GM19025 (cell line): ENCODE measurements at regions not wholly inside any gene's neighbourhood (a gene's known extent, or its start where the extent isn't known, plus 50 kb on each side); places are given as distances from the start of the nearest gene placed in this dataset.

Source experiments
- ATAC-seq: cut with Tn5 transposase; IDR thresholded peaks from one replicate; pipeline ENCODE4 v1.9.1; 2021; ENCODE audit warnings: mild to moderate bottlenecking, low read depth, moderate library complexity; ENCODE audit not compliant: unreplicated experiment

DNA sequence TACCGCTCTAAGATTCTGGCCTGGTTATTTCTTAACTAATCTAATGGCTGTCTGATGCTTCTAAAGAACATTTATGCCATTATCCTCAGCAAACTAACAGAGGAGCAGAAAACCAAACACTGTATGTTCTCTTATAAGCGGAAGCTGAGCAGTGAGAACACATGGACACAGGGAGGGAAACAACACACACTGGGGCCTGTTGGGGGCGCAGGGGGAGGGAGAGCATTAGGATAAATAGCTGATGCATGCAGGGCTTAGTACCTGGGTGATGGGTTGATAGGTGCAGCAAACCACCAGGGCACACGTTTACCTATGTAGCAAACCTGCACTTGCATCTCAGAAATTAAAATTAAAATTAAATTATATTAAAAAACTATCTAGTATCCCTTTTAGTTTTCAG is 853.5 kb downstream of the GATA3 start:
- ATAC-seq: no peak

DNA sequence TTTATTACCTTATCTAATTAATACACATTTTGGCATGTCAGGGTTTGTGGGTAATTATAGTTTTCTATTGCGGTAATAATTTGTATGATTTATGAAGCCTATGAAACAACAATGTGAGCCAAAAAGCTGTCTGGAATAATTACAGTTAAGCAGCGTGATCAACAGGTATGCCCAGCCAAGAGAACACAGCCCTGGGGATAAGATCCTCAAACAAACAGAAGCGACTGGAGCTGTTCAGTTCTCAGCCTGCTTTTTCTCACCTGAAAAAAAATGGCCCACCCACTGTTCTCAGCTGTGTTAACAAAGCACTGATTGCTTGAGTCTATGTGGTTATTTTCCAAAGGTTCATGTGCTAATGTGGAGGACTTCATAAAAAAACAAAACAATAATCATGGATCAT is 855.8 kb downstream of the GATA3 start:
- no peak for ATAC-seq

DNA sequence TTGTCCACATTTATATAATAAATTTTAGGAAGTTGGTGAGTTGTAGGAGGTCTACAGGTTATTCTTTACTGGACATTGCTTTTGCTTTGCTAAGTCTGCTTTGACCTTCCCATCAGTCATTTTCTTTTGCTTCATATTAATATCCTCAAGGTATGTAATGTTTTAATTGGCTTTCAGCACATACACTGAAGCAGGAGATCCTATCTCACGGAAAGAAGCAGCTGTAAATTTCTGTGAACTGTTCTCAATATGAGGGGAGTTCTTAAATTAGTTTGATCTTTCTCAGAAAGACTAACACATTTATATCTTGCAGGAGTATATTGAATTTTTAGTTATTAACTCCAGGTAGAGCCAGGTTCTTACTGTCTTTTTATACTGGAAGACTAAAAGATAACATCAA is 856.5 kb downstream of the GATA3 start:
- no peak for ATAC-seq

DNA sequence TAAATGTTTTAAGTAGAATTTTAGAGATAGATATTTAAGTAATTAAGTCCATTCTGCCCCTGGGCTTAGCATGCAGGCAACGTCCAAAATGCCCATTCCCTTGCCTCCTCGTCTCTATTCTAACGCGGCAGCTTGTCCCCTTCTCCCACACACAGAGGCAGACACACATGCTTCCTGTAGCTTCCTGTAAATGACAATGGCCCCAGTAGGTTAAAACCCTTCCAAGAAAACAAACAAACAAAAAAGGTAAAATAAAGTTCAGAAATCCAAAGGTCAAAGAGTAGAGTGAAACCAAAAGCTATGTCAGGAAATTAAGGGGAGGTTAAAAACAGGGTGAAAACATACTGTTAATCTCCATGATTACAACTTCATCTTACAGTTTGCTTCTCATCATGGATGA is 857.6 kb downstream of the GATA3 start:
- no peak for ATAC-seq

- no peak for ATAC-seq
Measured at GRCh38 chr10:8913720-8914119, 859.2 kb downstream of the GATA3 start.

GRCh38 chr10:8919280-8919679 is 864.8 kb downstream of the GATA3 start:
- no peak for ATAC-seq

DNA sequence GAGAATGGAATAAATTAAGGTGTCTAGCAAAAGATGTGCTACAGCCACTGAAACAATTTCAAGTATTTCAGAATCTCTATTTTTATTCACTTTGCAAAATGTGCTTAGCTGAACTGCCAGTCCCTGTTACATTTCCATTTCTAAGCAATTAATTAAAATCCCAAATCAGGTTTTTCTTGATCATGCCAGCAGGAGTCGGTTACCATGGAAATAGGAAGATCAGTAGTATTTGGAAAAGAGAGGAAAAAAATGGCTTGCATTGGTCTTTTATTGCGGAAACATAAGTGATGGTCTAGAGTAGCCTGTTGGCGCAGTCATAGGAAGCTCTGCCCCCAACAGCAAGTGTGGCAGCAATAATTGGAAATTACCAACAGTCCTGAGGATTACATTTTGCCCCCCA is 867.1 kb downstream of the GATA3 start:
- no peak for ATAC-seq

DNA sequence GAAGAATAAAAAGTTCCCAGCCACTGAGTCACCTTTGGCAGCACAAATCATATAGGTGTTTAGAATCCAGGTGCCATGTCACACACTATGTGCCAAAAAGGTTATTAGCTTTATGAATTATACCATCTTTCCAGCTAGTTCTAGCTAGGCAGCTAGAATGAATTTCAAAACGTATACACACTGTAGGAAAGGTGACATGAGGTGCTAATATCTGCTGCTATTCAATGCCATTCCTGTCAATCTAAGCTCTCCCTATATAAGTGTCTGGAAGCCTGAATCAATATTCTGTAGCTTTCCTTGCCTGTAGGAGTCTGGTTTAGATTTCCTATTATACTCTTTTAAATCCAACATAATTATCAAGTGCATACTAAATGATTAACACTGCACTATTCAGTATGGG is 868.6 kb downstream of the GATA3 start:
- ATAC-seq: no peak

DNA sequence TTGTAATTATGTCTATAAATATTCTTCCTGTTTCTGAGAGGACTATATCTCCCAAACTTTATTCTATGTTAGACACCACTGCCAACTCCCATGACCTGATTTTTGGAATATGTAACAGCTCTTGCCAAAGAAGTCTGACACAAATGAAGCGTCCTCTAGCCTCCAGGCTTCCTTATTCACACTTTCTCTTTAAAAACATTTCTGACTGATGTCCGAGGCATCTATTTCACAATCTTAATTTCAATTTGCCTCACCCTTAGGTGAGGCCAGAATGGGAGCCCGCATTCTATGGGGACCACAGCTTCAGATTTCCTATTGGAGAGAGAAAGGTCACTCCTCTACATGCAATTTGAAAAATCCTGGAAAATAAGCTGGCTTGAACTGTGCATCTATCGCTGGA is 873.2 kb downstream of the GATA3 start:
- no peak for ATAC-seq

GRCh38 chr10:8946451-8946850 is 892.0 kb downstream of the GATA3 start:
- no peak for ATAC-seq

GRCh38 chr10:8950978-8951377 is 896.5 kb downstream of the GATA3 start:
- no peak for ATAC-seq

DNA sequence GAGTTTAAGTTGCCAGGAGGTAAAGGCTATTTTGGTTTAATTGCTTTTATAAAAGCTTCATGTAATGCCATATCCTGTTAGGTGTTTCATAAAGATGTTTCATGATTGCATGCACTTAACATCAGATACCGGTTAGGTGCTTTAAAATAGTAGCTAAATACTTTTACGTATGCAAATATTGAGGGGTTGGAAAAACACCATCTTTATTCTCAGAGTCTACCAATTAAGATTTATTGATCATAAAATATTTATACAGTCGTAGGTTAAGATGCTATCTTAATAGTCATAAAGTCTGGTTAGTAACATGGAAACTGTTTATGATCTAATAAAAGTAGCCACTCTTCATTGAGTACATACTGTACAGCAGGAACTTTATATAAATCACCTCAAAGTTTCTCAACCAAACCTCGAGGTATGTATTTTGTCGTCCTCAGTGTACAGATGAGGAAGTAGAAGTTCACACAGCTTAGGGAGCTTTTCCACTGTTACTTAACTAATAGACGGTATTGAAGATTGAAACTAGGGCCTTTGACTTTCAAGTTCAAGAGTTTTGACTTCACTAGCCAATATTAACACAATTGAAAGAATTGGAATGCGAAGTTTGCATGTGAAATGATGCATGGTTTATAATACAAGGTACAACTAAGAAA is 897.1 kb downstream of the GATA3 start:
- no peak for ATAC-seq

DNA sequence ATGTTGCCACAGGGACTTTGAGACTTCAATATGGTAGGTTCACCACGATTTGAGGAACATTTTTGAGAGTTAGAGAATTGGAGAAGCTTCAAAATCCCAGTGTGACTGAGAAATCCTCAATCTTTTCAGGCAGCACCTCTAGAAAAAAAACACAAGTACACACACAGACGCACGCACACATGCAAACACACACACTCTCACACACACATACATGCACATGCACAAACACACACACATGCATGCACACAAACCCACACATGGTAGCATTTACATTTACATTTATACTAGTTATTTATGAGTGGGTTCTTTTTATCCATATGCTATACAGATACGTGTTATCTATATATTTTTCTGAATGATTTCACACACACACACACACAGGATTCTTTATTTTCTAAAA is 901.9 kb downstream of the GATA3 start:
- no peak for ATAC-seq

DNA sequence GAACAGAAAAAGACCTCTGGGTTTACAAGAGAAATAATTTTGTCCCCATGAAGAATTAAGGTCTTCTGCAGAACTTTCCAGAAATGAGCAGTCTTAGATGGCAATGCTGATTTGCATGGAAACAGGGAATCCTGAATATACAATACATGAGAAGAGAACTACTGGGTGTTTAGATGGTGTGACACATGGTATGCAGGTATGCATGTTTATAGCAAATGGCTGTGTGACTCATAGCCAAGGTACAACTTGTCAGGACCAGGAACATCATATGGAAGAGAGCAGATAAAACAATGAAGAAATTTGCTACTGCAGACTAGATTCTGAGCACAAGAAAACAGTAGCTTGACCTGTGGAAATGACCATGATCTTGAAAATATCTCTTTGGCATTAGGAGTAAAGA is 907.8 kb downstream of the GATA3 start:
- ATAC-seq: no peak

GRCh38 chr10:8967061-8967460 is 912.6 kb downstream of the GATA3 start:
- ATAC-seq: no peak

DNA sequence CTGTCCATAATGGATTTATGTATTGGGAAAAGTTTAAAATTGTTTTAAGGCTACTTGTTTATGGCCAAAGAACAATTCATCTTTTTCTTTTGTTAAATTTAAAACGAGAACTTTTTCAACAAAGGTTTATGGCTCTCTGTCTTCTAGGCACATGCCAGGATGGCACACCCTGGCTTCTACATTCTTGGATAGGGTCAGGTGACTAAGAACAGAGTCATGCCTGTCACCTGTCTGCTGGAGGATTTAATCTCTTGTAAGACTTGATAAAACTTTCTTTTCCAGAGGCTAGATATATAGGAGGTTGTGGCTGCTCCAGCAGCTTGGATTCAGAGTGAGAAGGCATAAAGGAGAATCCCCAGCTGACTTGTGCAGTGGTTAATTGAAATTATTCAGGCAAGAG is 915.4 kb downstream of the GATA3 start:
- no peak for ATAC-seq

- no peak for ATAC-seq
Measured at GRCh38 chr10:8975535-8975934, 921.0 kb downstream of the GATA3 start.

GRCh38 chr10:8978100-8978499 is 923.6 kb downstream of the GATA3 start:
- no peak for ATAC-seq

DNA sequence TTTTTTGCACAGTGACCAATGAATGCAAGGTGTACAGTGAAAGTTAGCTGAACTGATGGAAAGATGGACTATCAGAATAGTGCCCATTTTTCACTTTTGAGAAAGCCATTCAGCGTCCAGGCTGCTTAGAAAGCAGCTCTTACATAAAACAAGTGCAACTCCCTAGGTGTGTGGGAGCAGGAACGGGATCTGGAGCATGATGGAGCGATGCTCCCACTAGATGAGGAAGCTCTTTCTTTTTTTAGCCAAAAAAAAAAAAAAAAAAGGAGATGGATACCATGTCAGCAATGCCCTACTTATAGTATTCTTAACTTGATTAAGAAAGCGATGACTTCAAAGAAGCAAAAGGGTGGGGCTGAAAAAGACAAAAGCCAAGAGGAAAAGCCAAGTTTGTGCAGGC is 925.5 kb downstream of the GATA3 start:
- no peak for ATAC-seq

DNA sequence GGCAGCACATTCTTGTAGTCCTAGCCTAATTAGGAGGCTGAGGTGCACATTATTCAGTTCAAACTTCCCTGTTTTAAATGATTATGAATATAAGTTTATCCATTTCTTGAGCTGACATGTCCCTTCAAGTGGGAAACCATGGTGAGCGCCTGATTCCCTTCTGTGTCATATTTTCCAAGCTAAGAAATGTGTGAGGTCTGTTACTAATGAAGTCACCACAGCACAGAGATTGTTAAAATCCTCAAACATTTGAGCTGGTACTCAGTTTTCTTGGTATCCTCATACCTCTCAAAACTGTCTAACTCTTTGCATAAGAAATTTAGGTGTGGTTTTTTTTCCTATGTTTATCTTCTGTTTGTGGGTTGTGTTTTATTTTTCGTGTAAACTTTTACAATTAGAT is 926.8 kb downstream of the GATA3 start:
- no peak for ATAC-seq

GRCh38 chr10:8985651-8986050 is 931.2 kb downstream of the GATA3 start:
- ATAC-seq: no peak

DNA sequence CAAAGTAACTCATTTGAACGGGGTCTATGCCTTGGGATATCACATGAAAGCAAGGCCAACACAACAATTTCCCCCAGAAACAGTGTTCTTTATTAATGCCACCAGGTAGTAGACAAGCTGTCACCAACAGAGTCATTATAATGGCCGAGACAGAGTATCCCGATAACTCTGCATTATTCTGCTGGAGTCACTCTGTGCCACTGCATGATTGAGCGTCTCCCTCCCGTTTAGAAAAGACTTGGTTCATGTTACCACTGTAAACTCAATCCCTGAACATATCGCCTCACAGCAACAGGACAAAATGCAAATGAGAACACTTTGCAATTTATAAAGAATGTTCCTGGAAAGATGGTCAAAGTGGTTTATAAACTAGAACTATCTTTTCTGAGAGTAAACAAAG is 932.5 kb downstream of the GATA3 start:
- ATAC-seq: no peak

DNA sequence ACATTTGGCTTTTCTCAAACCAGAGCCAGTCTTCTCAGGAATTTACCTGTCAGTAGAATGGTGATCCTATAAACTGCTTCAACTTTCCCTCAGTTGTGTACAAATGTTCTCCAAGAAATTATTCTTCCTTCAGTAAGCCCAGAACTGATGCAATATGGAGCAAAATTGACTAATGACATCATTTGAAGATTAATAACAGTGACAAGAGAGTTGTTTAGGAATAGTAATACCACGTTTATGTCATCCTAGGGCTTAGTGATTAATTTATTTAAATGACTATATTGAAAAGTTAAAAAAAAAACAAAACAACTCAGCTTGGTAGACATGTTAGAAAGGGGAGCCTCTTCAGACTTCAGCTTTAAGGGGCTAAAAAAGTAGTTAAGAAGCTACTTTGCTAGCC is 933.2 kb downstream of the GATA3 start:
- no peak for ATAC-seq
